IPS-NIHi7 (cell line): ENCODE measurements at regions not wholly inside any gene's neighbourhood (a gene's known extent, or its start where the extent isn't known, plus 50 kb on each side); places are given as distances from the start of the nearest gene placed in this dataset.
"Not testable (repeated sequence)": the region's sequence is repeated elsewhere in the genome, so short reads cannot be mapped to it uniquely, and the experiment has no call there.

Source experiments
- DNase-seq: peaks from one replicate; pipeline ENCODE4 v3.0.0; 2012; ENCODE audit warnings: mixed read lengths; ENCODE audit errors: extremely low spot score

GRCh38 chr1:30460661-30461060, 262.7 kb downstream of the MATN1 start:
- no peak for DNase-seq

GRCh38 chr1:30458730-30459485, 264.5 kb downstream of the MATN1 start:
- DNase-seq = not testable (repeated sequence)

DNA sequence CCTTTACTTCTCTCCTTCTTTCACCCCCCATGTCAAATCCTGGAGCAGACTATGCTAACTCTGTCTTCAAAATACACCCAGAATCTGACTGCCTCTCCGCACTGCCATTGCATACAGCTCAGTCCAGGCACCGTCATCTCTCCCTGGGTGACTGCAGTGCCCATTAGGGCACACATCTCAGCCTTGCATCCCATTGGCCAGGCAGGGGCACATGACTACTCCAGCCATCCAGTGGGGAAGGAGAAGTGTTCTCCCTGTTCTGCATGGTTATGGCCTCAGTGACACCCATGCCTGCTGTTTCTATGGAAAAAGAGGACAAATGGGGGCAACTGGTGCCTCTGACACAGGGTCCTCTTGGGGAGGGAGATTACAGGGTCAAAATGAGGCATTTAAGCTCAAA, 270.5 kb downstream of the MATN1 start:
- peak; percentile 6 for DNase-seq

GRCh38 chr1:30452170-30452569, 271.2 kb downstream of the MATN1 start:
- peak; percentile 4 for DNase-seq

DNA sequence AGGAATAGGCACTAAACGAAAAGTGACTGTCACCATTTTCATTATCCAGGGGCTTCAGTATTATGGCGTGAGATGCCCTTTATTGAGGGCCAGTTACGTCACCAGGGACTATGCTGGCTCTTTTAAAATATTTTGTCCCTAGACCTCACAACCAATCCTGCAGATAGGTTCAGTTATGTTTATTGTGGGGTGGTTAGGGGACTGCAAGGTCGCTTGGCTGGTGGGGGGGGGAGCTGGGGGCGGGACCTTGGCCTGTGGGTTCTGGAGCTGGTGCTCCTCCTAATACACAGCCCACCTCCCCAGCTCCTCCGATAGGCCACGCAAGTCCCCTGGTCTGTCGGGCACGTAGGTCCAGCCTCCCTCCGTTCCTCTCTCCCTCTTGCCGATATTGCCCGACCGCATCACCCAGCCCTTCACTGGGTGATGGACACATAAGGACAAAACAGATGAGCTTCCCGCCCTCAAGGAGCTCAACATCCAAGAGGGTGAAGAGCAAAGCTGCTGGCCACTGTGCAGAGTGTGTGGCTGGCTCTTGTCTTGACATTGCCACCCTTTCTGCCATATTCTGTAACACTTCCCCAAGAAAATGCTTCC, 271.8 kb downstream of the MATN1 start:
- DNase-seq = peak; percentile 4

DNA sequence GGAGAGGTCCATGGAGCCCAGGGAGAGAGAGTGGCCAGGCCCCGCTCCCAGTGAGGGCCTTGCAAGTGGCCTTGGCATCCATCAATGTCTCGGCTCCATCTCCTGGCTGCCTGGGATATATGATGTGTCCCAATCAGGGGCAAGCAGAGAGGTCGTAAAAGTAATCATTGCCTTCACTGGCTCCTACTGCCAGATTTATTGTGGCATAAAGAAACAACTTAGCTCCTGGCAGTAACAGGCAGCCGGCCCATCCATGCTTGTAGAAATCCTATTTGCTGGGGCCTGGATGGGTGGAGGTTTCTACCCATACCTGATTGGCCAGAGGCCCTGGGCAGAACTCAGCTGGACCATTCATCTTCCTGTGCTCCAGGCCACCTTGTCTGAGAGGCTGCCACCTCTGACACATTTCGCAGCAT, 272.6 kb downstream of the MATN1 start:
- peak; percentile 10 for DNase-seq

- peak; percentile 2 for DNase-seq
Observed at GRCh38 chr1:30450148-30450817, 273.1 kb downstream of the MATN1 start.

DNA sequence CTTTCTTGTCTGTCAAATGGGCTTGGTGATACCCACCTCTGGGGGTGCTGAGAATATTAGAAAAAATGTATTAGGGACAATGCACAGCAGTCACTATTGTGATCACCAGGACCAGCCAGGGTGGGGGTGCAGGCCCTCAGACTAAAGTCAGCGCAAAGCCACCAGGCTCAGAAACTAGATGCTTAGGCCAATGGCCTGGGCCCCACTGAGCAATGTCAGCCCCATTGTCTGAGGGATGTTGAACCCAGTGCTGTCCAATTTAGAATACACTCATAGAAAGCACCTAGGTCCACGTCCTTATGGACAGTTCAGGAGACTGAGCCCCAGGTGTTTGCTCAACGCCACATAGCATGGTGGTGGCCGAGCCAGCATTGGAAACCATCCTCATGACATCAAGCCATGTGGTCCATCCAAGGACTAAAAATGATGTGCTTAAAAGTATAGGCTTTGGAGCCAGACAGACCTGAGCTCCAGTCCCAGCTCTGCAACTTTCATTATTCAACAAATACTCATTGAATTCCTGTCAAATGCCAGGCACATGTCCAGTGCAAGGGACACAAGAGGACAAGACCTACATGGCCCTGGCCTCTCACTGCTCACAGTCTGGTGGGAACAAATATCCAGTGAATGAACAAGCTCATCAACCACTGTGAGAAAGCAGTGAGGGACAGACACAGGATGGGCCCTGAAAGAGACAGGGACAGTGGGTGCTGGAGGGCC, 273.8 kb downstream of the MATN1 start:
- peak; percentile 4 for DNase-seq

GRCh38 chr1:30449003-30449402, 274.4 kb downstream of the MATN1 start:
- peak; percentile 7 for DNase-seq

DNA sequence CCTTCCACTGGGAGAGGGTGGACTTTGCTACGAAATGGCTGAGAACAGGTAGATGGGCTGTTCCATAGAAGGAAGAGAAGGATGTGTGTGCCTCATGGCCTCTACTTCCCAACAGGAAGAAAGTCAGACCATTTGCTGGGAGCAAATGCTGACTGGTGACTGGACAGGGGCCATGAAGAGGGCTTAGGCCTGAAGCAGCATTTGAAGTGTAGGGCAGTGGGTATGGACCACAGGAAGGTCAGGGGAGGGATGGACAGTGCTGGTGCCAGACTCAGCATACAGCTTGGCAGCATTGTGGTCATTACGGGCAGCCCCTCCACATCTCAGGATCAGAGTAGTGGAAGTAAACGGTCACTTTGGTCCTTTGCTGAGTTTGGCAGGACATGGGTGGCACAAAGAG, 275.7 kb downstream of the MATN1 start:
- peak; percentile 7 for DNase-seq

GRCh38 chr1:30447080-30447479, 276.3 kb downstream of the MATN1 start:
- peak; percentile 5 for DNase-seq

GRCh38 chr1:30446508-30446907, 276.9 kb downstream of the MATN1 start:
- DNase-seq = peak; percentile 4

GRCh38 chr1:30446095-30446494, 277.3 kb downstream of the MATN1 start:
- DNase-seq = peak; percentile 6

GRCh38 chr1:30445449-30445848, 277.9 kb downstream of the MATN1 start:
- DNase-seq = peak; percentile 3

GRCh38 chr1:30444850-30445249, 278.5 kb downstream of the MATN1 start:
- peak; percentile 6 for DNase-seq

DNA sequence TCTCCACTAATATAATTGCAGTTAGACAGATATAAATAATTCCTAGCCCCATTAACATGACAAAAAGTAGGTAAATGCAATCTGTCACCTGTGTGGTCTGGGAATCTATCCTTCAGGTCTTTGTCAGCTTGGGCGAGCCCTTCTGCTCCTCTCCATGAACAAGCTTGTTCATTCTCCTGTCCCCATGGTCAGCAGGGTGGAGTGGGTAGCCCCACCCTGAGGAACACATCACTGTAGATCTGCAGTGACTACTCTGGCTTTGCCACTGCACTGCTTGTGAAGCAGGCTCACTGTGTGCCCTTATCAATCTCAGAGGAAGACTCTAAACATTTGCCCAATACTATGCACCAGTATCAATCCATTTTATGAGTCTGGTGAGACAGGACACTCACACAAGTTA, 279.0 kb downstream of the MATN1 start:
- DNase-seq = peak; percentile 3

GRCh38 chr1:30438274-30438673, 285.1 kb downstream of the MATN1 start:
- DNase-seq = not testable (repeated sequence)

DNA sequence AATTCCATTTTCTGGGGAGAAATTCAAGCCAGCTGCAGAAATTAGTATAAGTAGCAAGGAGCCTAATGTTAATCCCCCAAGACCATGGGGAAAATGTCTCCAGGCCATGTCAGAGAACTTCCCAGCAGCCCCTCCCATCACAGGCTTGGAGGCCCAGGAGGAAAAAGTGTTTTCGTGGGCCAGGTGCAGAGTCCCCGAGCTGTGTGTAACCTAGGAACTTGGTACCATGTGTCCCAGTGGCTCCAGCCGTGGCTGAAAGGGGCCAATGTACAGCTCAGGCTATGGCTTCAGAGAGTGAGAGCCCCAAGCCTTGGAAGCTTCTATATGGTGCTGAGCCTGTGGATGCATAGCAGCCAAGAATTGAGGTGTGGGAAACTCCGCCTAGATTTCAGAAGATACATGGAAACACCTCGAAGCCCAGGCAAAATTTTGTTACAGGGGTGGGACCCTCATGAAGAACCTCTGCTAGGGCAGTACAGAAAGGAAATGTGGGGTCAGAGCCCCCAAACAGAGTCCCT, 286.3 kb downstream of the MATN1 start:
- no peak for DNase-seq

DNA sequence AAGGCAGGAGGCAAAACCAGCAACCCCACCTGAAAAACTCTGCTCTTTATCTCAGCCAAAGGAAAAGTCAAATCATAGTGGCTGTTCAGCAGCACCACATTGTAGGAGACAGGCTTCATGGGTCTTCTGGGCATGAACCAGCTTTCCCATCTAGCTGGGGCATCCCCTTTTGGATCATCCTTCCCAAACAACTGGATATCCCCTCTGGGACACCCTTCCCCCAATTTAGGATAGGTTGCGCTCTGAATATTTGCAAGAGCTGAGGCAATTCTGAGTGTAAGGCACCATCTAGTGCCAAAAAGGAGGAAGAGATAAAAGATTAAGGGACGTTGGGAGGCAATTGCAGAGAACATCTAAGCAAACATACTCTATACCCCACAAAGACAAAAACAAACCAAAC, 295.8 kb downstream of the MATN1 start:
- DNase-seq = no peak

DNA sequence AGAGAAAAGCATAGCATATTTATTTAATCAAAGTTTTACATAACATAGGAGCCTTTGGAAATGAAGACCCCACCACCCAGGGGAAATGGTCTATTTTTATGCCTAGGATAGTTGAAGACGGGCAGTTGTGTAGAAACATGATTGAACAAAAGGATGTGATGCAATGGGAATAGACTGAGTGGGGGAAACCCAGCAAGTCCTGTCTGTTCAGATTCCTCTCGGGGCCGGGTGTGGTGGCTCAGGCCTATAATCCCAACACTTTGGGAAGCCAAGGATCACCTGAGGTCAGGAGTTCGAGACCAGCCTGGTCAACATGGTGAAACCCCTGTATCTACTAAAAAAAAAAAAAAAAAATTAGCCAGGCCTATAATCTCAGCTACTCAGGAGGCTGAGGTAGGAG, 298.3 kb downstream of the MATN1 start:
- no peak for DNase-seq

- DNase-seq = no peak
Observed at GRCh38 chr1:30423570-30423969, 299.8 kb downstream of the MATN1 start.

- no peak for DNase-seq
Observed at GRCh38 chr1:30422251-30422650, 301.1 kb downstream of the MATN1 start.
